ENCODE measurements at regions not wholly inside any gene's neighbourhood (a gene's known extent, or its start where the extent isn't known, plus 50 kb on each side); places are given as distances from the start of the nearest gene placed in this dataset.

DNA sequence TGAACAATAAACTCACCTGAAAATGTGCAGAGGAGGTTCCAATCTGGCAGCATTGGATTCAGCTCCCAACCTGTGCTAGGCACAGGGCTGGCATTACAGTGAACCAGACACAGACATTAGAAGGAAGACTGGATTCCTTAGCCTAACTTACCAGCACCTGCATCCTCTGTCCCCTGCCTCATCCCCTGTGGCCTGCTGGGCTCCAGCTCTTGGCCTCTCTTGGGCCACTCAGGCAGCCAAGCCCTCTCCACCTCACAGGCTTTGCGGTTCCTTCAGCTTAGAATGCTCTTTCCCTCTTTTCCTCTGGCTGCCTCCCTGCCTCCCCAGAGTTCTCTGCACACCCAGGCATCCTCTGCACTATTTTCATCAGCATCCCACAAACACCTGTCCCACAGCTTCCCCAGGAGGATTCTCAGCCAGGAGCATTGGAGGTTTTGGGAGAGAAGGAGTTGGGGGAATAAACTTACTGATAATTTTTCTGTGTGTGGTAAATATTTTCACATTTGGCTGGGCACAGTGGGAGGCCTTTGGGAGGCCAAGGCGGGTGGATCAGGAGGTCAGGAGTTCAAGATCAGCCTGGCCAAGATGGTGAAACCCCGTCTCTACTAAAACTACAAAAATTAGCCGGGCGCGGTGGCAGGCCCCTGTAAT is 132.0 kb downstream of the INHBB start:
- no peaks in the 10 kb centered on the region for H3K79me2 ChIP-seq (ENCODE audit: control insufficient read depth, insufficient read depth, low read length)
- intact Hi-C loops (cut with micrococcal nuclease; ENCODE audit: unreplicated experiment) (no loop called here), in situ Hi-C loops (cut with MboI) (no loop called here)
- ChIA-PET CTCF (no interaction called here), POLR2A (no interaction called here), RAD21 (ENCODE audit: unreplicated experiment) (no interaction called here), SMC1A (ENCODE audit: uncharacterized antibody, unreplicated experiment) (no interaction called here)
- ATAC-seq (no peak), FAIRE-seq (no peak), DNase-seq (ENCODE audit: low read depth, low spot score) (no peak)
- H3K9ac ChIP-seq (ENCODE audit: control insufficient read depth, insufficient read depth, low read length), result no peak overlapping the region
- no TSS peak for BruUV-seq (replicated peaks)
- H2AFZ ChIP-seq (ENCODE audit: control insufficient read depth, low read depth, low read length), result no peak overlapping the region
- H3K4me2 ChIP-seq (ENCODE audit: control insufficient read depth, insufficient read depth), result no peak overlapping the region
- H3K27me3 ChIP-seq (replicated peaks in 1 of 2; ENCODE audit: control insufficient read depth in 2 of 2, insufficient read depth in 2 of 2, low read length in 1 of 2), result peaks cover 0 to 2% of the 10 kb centered on the region in 2 experiments; a peak in 2 of 4 replicates
- WGBS (ENCODE audit: insufficient coverage, insufficient replicate concordance, low lambda C conversion rate, missing lambda C conversion rate), result 41% methylated on average over 6 of the region's 6 CpGs
- no peak overlapping the region for H3K27ac ChIP-seq (ENCODE audit: control insufficient read depth, insufficient read depth)
- H3K9me3 ChIP-seq (replicated peaks; ENCODE audit: control insufficient read depth, insufficient read depth, low read length), result no peaks in the 10 kb centered on the region
- H3K36me3 ChIP-seq (ENCODE audit: control insufficient read depth in 2 of 2, insufficient read depth in 2 of 2, low read length in 1 of 2), result no peaks in the 10 kb centered on the region
- H4K20me1 ChIP-seq (ENCODE audit: control insufficient read depth, insufficient read depth), result no peaks in the 10 kb centered on the region
- H3K4me3 ChIP-seq, result no peak overlapping the region
- no peaks in the 10 kb centered on the region for H3K4me1 ChIP-seq (ENCODE audit: control insufficient read depth, insufficient read depth, low read length)
- TF ChIP-seq RUNX3 (IDR thresholded peaks at IDR 0.05; ENCODE audit: low read length), result no peak
- TF ChIP-seq, protein P1, sequence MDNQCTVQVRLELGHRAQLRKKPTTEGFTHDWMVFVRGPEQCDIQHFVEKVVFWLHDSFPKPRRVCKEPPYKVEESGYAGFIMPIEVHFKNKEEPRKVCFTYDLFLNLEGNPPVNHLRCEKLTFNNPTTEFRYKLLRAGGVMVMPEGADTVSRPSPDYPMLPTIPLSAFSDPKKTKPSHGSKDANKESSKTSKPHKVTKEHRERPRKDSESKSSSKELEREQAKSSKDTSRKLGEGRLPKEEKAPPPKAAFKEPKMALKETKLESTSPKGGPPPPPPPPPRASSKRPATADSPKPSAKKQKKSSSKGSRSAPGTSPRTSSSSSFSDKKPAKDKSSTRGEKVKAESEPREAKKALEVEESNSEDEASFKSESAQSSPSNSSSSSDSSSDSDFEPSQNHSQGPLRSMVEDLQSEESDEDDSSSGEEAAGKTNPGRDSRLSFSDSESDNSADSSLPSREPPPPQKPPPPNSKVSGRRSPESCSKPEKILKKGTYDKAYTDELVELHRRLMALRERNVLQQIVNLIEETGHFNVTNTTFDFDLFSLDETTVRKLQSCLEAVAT (IDR thresholded peaks at IDR 0.05), result no peak
- TF ChIP-seq, protein P2, sequence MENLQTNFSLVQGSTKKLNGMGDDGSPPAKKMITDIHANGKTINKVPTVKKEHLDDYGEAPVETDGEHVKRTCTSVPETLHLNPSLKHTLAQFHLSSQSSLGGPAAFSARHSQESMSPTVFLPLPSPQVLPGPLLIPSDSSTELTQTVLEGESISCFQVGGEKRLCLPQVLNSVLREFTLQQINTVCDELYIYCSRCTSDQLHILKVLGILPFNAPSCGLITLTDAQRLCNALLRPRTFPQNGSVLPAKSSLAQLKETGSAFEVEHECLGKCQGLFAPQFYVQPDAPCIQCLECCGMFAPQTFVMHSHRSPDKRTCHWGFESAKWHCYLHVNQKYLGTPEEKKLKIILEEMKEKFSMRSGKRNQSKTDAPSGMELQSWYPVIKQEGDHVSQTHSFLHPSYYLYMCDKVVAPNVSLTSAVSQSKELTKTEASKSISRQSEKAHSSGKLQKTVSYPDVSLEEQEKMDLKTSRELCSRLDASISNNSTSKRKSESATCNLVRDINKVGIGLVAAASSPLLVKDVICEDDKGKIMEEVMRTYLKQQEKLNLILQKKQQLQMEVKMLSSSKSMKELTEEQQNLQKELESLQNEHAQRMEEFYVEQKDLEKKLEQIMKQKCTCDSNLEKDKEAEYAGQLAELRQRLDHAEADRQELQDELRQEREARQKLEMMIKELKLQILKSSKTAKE (IDR thresholded peaks at IDR 0.05; ENCODE audit: low read depth, poor library complexity, severe bottlenecking), result no peak
- TF ChIP-seq RFX5 (IDR thresholded peaks at IDR 0.05; ENCODE audit: low read depth, low read length), result no peak
- no peak for TF ChIP-seq MYC (IDR thresholded peaks at IDR 0.05; ENCODE audit: insufficient read depth, insufficient read length, insufficient replicate concordance, low read length, severe bottlenecking)
- no peak for TF ChIP-seq TCF12 (IDR thresholded peaks at IDR 0.05; ENCODE audit: low read depth, low read length)
- no peak for TF ChIP-seq EZH2 (IDR thresholded peaks at IDR 0.05; ENCODE audit: borderline replicate concordance, control insufficient read depth, low read depth, low read length)
- TF ChIP-seq, protein P3, sequence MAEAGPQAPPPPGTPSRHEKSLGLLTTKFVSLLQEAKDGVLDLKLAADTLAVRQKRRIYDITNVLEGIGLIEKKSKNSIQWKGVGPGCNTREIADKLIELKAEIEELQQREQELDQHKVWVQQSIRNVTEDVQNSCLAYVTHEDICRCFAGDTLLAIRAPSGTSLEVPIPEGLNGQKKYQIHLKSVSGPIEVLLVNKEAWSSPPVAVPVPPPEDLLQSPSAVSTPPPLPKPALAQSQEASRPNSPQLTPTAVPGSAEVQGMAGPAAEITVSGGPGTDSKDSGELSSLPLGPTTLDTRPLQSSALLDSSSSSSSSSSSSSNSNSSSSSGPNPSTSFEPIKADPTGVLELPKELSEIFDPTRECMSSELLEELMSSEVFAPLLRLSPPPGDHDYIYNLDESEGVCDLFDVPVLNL (IDR thresholded peaks at IDR 0.05; ENCODE audit: low read depth, low read length), result no peak
- TF ChIP-seq ATF2 (IDR thresholded peaks at IDR 0.05; ENCODE audit: low read length), result no peak
- TF ChIP-seq SMC3 (IDR thresholded peaks at IDR 0.05; ENCODE audit: borderline replicate concordance, low read length), result no peak
- TF ChIP-seq BCL11A (IDR thresholded peaks at IDR 0.05; ENCODE audit: low read depth, low read length), result no peak
- TF ChIP-seq YY1 (IDR thresholded peaks at IDR 0.05; ENCODE audit: low read depth, low read length), result no peak
- no peak for TF ChIP-seq SMAD5 (IDR thresholded peaks at IDR 0.05; ENCODE audit: low read depth)
- no peak for TF ChIP-seq FOXM1 (IDR thresholded peaks at IDR 0.05; ENCODE audit: low read depth, low read length)
- TF ChIP-seq MYB (IDR thresholded peaks at IDR 0.05; ENCODE audit: borderline replicate concordance, low read depth, low read length), result no peak

All from GM12878 (cell line).